GM23338 (cell line): ENCODE measurements at regions not wholly inside any gene's neighbourhood (a gene's known extent, or its start where the extent isn't known, plus 50 kb on each side); places are given as distances from the start of the nearest gene placed in this dataset.

ENCODE experiments used
- ATAC-seq: fragments of 200-7000 bp; cut with Tn5 transposase; 3 replicates; pipeline ENCODE4 v1.9.1; 2020
- DNase-seq: peaks from one replicate; pipeline ENCODE4 v3.0.0-alpha.2; 2015; ENCODE audit warnings: low spot score
- H2AFZ ChIP-seq: fragments of 200-600 bp; sonication (generic); 2 replicates; pipeline ENCODE4 v1.8.0; 2016; ENCODE audit warnings: antibody characterized with exemption, mild to moderate bottlenecking, moderate library complexity
- H3F3A ChIP-seq: fragments of 200-600 bp; sonication (generic); replicated peaks from 2 replicates; pipeline ENCODE4 v1.8.0; 2017; ENCODE audit warnings: antibody characterized with exemption, mixed run types, low read depth
- H3K27ac ChIP-seq: fragments of 200-600 bp; sonication (generic); 2 replicates; pipeline ENCODE4 v1.6.1; 2016; ENCODE audit warnings: low read depth
- H3K27me3 ChIP-seq: fragments of 200-600 bp; sonication (generic); 2 replicates; pipeline ENCODE4 v1.8.0; 2016; ENCODE audit warnings: mild to moderate bottlenecking, mixed run types, moderate library complexity; ENCODE audit not compliant: insufficient read depth
- H3K36me3 ChIP-seq: fragments of 200-600 bp; sonication (generic); 2 replicates; pipeline ENCODE4 v1.8.0; 2016; ENCODE audit warnings: mild to moderate bottlenecking; ENCODE audit not compliant: insufficient read depth
- H3K4me1 ChIP-seq: fragments of 200-600 bp; sonication (generic); 2 replicates; pipeline ENCODE4 v1.8.0; 2016; ENCODE audit warnings: mild to moderate bottlenecking, moderate library complexity; ENCODE audit not compliant: insufficient read depth
- H3K4me2 ChIP-seq: fragments of 200-600 bp; sonication (generic); 2 replicates; pipeline ENCODE4 v1.7.1; 2017; ENCODE audit warnings: mixed run types
- H3K4me3 ChIP-seq: fragments of 200-600 bp; sonication (generic); 2 replicates; pipeline ENCODE4 v1.6.1; 2016; ENCODE audit warnings: mixed run types
- H3K79me2 ChIP-seq: fragments of 200-600 bp; sonication (generic); replicated peaks from 2 replicates; pipeline ENCODE4 v1.8.0; 2017; ENCODE audit warnings: mild to moderate bottlenecking; ENCODE audit not compliant: insufficient read depth
- H3K9me2 ChIP-seq: fragments of 200-600 bp; sonication (generic); 2 replicates; pipeline ENCODE4 v1.8.0; 2017; ENCODE audit not compliant: insufficient read depth
- H4K20me1 ChIP-seq: fragments of 200-600 bp; sonication (generic); replicated peaks from 2 replicates; pipeline ENCODE4 v1.8.0; 2017; ENCODE audit warnings: mild to moderate bottlenecking; ENCODE audit not compliant: insufficient read depth
- H3K27ac Mint-ChIP-seq: 2 replicates; pipeline ENCODE4 v1.8.0; 2020; ENCODE audit warnings: inconsistent platforms, mild to moderate bottlenecking, moderate library complexity, mixed read lengths
- H3K27me3 Mint-ChIP-seq: 3 replicates; pipeline ENCODE4 v1.8.0; 2022; ENCODE audit warnings: low read depth, mild to moderate bottlenecking, moderate library complexity, mixed read lengths, inconsistent platforms; ENCODE audit not compliant: insufficient read depth, poor library complexity
- H3K36me3 Mint-ChIP-seq: 3 replicates; pipeline ENCODE4 v1.8.0; 2021; ENCODE audit warnings: low read depth, mild to moderate bottlenecking, inconsistent platforms, moderate library complexity, mixed read lengths
- H3K4me1 Mint-ChIP-seq: 3 replicates; pipeline ENCODE4 v1.8.0; 2020; ENCODE audit warnings: mild to moderate bottlenecking, inconsistent platforms, mixed read lengths
- H3K4me3 Mint-ChIP-seq: 3 replicates; pipeline ENCODE4 v1.8.0; 2021; ENCODE audit warnings: moderate library complexity, mild to moderate bottlenecking, inconsistent platforms, mixed read lengths
- H3K9me3 Mint-ChIP-seq: 3 replicates; pipeline ENCODE4 v1.8.0; 2020; ENCODE audit warnings: moderate library complexity, mild to moderate bottlenecking, inconsistent platforms, mixed read lengths
- CREB1 ChIP-seq: fragments of 250-450 bp; sonication (Bioruptor Pico); IDR thresholded peaks from 2 replicates; pipeline ENCODE4 v1.5.0; 2020; ENCODE audit warnings: low read depth, mild to moderate bottlenecking, moderate library complexity
- CTCF ChIP-seq, 2 experiments: fragments of 200-600 bp in 1 of 2; sonication (generic) in 1 of 2; conservative IDR thresholded peaks; 2 replicates each; pipeline versions ENCODE4 v1.5.1 to v1.6.1; 2016 to 2017; ENCODE audit warnings: antibody characterized with exemption in 2 of 2, low read depth in 2 of 2, mild to moderate bottlenecking in 2 of 2, moderate library complexity in 1 of 2
- JUNB ChIP-seq: IDR thresholded peaks from one replicate; pipeline ENCODE4 v1.6.1; 2016; ENCODE audit warnings: antibody characterized with exemption; ENCODE audit not compliant: unreplicated experiment
- NANOG ChIP-seq: IDR thresholded peaks from 2 replicates; pipeline ENCODE4 v1.6.1; 2016; ENCODE audit warnings: antibody characterized with exemption, borderline replicate concordance
- POLR2AphosphoS5 ChIP-seq: IDR thresholded peaks from 2 replicates; pipeline ENCODE4 v1.6.1; 2016; ENCODE audit warnings: antibody characterized with exemption, low read depth
- STAT1 ChIP-seq: IDR thresholded peaks from one replicate; pipeline ENCODE4 v1.6.1; 2016; ENCODE audit warnings: antibody characterized with exemption; ENCODE audit not compliant: unreplicated experiment
- ZNF114 ChIP-seq: fragments of 250-450 bp; sonication (Bioruptor Pico); IDR thresholded peaks from 2 replicates; pipeline ENCODE4 v1.5.0; 2020; ENCODE audit warnings: mild to moderate bottlenecking, moderate library complexity
- ZNF462 ChIP-seq: fragments of 250-450 bp; sonication (Bioruptor Pico); IDR thresholded peaks from 2 replicates; pipeline ENCODE4 v1.5.0; 2020; ENCODE audit warnings: mild to moderate bottlenecking, moderate library complexity

GRCh38 chr17:21535686-21536375 is 156.5 kb upstream of the KCNJ18 start (continued):
- TF ChIP-seq ZNF462 (CRISPR knock-in tag) = no peak
- TF ChIP-seq STAT1 = no peak
- TF ChIP-seq ZNF114 (CRISPR knock-in tag) = no peak
- TF ChIP-seq CREB1 (CRISPR knock-in tag) = no peak
- TF ChIP-seq JUNB = no peak
- TF ChIP-seq POLR2AphosphoS5 = no peak

GRCh38 chr17:21537302-21537701 is 155.0 kb upstream of the KCNJ18 start:
- H3K27me3 ChIP-seq = no peaks in the 10 kb centered on the region
- no peaks in the 10 kb centered on the region for H3K36me3 ChIP-seq
- no peaks in the 10 kb centered on the region for H3K4me1 Mint-ChIP-seq
- DNase-seq = no peak
- H3K4me1 ChIP-seq = no peaks in the 10 kb centered on the region
- no peaks in the 10 kb centered on the region for H3F3A ChIP-seq
- H3K9me2 ChIP-seq = no peaks in the 10 kb centered on the region; the same call in 1 of the 2 replicates
- H3K4me3 ChIP-seq = no peak overlapping the region
- peaks cover 16% of the 10 kb centered on the region; the same call in 1 of the 2 replicates for H3K79me2 ChIP-seq
- no peak overlapping the region for H3K4me3 Mint-ChIP-seq
- no peak for ATAC-seq
- H3K4me2 ChIP-seq = no peak overlapping the region
- H3K9me3 Mint-ChIP-seq = peaks cover 21% of the 10 kb centered on the region
- TF ChIP-seq ZNF462 (CRISPR knock-in tag) (no peak), NANOG (no peak), CTCF (conservative IDR thresholded peaks at IDR 0.05; ENCODE audit: low read depth in 2 of 2) (no peak)
- no peaks in the 10 kb centered on the region for H4K20me1 ChIP-seq
- no peak overlapping the region for H3K27ac Mint-ChIP-seq
- no peak overlapping the region for H2AFZ ChIP-seq
- H3K27ac ChIP-seq = no peak overlapping the region
- peaks cover 30% of the 10 kb centered on the region for H3K36me3 Mint-ChIP-seq
- peaks cover 2% of the 10 kb centered on the region for H3K27me3 Mint-ChIP-seq
